Pancreas (tissue), 10 donors: ENCODE measurements at regions not wholly inside any gene's neighbourhood (a gene's known extent, or its start where the extent isn't known, plus 50 kb on each side); places are given as distances from the start of the nearest gene placed in this dataset.
"Not testable (repeated sequence)": the region's sequence is repeated elsewhere in the genome, so short reads cannot be mapped to it uniquely, and the experiment has no call there.

ENCODE experiments used
- ATAC-seq, 4 donors: fragments of 200-7000 bp; cut with Tn5 transposase; one replicate each; pipeline versions ENCODE4 v1.8.0 to v1.9.1; 2020; ENCODE audit warnings: mild to moderate bottlenecking in 4 of 4, moderate library complexity in 4 of 4
- DNase-seq, 6 donors: peaks; one replicate each; pipeline ENCODE4 v3.0.0-alpha.2; 2020
- FAIRE-seq: peaks from 2 replicates; lab custom pipeline; 2012; peaks lifted over from hg19 to GRCh38; lab: Jason Lieb, UNC
- H3K27ac ChIP-seq, 4 donors: fragments of 200-600 bp; sonication (generic); 1 replicate in 3 of 4; 2 replicates in 1 of 4; pipeline versions ENCODE4 v1.5.0 to v1.8.0; 2020
- H3K27me3 ChIP-seq, 4 donors: fragments of 200-600 bp; one replicate each; pipeline ENCODE4 v1.8.0; 2021
- H3K36me3 ChIP-seq, 3 donors: fragments of 200-600 bp; sonication (generic) in 1 of 3; one replicate each; pipeline versions ENCODE4 v1.5.0 to v1.8.0; 2020 to 2021
- H3K4me1 ChIP-seq, 3 donors: fragments of 200-600 bp; one replicate each; pipeline ENCODE4 v1.8.0; 2021
- H3K4me3 ChIP-seq, 4 donors: fragments of 200-600 bp; sonication (generic) in 2 of 4; one replicate each; pipeline versions ENCODE4 v1.5.0 to v1.8.0; 2020 to 2021
- H3K9me3 ChIP-seq, 4 donors: fragments of 200-600 bp; one replicate each; pipeline ENCODE4 v1.8.0; 2021
- CTCF ChIP-seq, 4 donors: fragments of 200-600 bp; sonication (generic) in 3 of 4; IDR thresholded peaks; one replicate each; pipeline versions ENCODE4 v1.5.0 to v1.8.0; 2021; ENCODE audit warnings: antibody characterized with exemption in 4 of 4
- WGBS, 2 donors: extraction: QIAGEN DNeasy Blood & Tissue Kit; methylation state at CpG; one replicate each; pipeline ENCODE4 v1.1.7; 2013; 5-methylcytosine and 5-hydroxymethylcytosine counted together
- intact Hi-C, 3 donors: fragments of 100-400 bp; cut with DNase I; formaldehyde crosslinking; loops; one replicate each; pipeline versions ENCODE4 v1.11.1 to v1.14.2; 2022
- donor health status: healthy with polysubstance abuse.
- donor health status: DM: no; HTN: no; CAD: no; lungs with moderate emphysema.
- donor health status: DM: no; HTN: no; CAD: no.
- donor health status: control.
- donor health status: control.
- donor health status: Bipolar disorder and iron deficiency.
- donor health status: DM: yes; HTN: yes; CAD: no.
- donor health status: DM: no; HTN: no; CAD: no.
- donor health status: DM: no; HTN: no; CAD: no.
- donor health status: DM: yes; HTN: yes; CAD: no.

- intact Hi-C loops, result no loop called here
- no peak for FAIRE-seq
- TF ChIP-seq CTCF (IDR thresholded peaks at IDR 0.05), result no peak
Measured at GRCh38 chr6:48512390-48512789, 401.4 kb upstream of the PTCHD4 start.

GRCh38 chr6:48511378-48511777 lies 400.4 kb upstream of the PTCHD4 start:
- no peak for TF ChIP-seq CTCF (IDR thresholded peaks at IDR 0.05)
- Histone ChIP-seq H3K27me3 (no peaks in the 10 kb centered on the region), H3K36me3 (no peaks in the 10 kb centered on the region), H3K27ac (no peak overlapping the region), H3K4me1 (no peaks in the 10 kb centered on the region), H3K4me3 (no peak overlapping the region), H3K9me3 (no peaks in the 10 kb centered on the region)
- ATAC-seq, result no peak
- FAIRE-seq, result no peak
- no peak for DNase-seq
- intact Hi-C loops, result no loop called here
- WGBS, 2 donors, result 31 to 42% methylated on average over 2 of the region's 2 CpGs

More at GRCh38 chr6:48512390-48512789, 401.4 kb upstream of the PTCHD4 start:
- no peaks in the 10 kb centered on the region for H3K9me3 ChIP-seq
- no peak for DNase-seq
- H3K4me1 ChIP-seq, result no peaks in the 10 kb centered on the region
- H3K4me3 ChIP-seq, result no peak overlapping the region
- H3K36me3 ChIP-seq, result no peaks in the 10 kb centered on the region
- no peaks in the 10 kb centered on the region for H3K27me3 ChIP-seq
- ATAC-seq, result no peak
- H3K27ac ChIP-seq, result no peak overlapping the region

- H3K36me3 ChIP-seq, result no peaks in the 10 kb centered on the region
- H3K27me3 ChIP-seq, result no peaks in the 10 kb centered on the region
- intact Hi-C loops, result no loop called here
- no peak for TF ChIP-seq CTCF (IDR thresholded peaks at IDR 0.05)
- no peak for ATAC-seq
- DNase-seq, result no peak
- H3K27ac ChIP-seq, result no peak overlapping the region
- no peak for FAIRE-seq
- H3K4me1 ChIP-seq, result no peaks in the 10 kb centered on the region
- no peaks in the 10 kb centered on the region for H3K9me3 ChIP-seq
- WGBS, 2 donors, result 25 to 27% methylated on average over 2 of the region's 2 CpGs
- no peak overlapping the region for H3K4me3 ChIP-seq
Measured at GRCh38 chr6:48505621-48506020, 394.6 kb upstream of the PTCHD4 start.

- H3K4me1 ChIP-seq, FAIRE-seq, DNase-seq, intact Hi-C loops, H3K4me3 ChIP-seq, H3K9me3 ChIP-seq, ATAC-seq, H3K27me3 ChIP-seq, H3K36me3 ChIP-seq, H3K27ac ChIP-seq: not testable (repeated sequence)
- WGBS, 2 donors, result 56 to 60% methylated on average over 2 of the region's 2 CpGs
Measured at GRCh38 chr6:48493432-48493831, 382.4 kb upstream of the PTCHD4 start.

- no peak overlapping the region for H3K4me3 ChIP-seq
- DNase-seq (no peak), ATAC-seq (no peak), FAIRE-seq (no peak)
- no peaks in the 10 kb centered on the region for H3K36me3 ChIP-seq
- no peak overlapping the region for H3K27ac ChIP-seq
- 58 to 74% methylated on average over 4 of the region's 4 CpGs for WGBS, 2 donors
- no peak for TF ChIP-seq CTCF (IDR thresholded peaks at IDR 0.05)
- intact Hi-C loops, result no loop called here
- no peaks in the 10 kb centered on the region for H3K4me1 ChIP-seq
- H3K27me3 ChIP-seq, result no peaks in the 10 kb centered on the region
- no peaks in the 10 kb centered on the region for H3K9me3 ChIP-seq
Measured at GRCh38 chr6:48490658-48491057, 379.7 kb upstream of the PTCHD4 start.

GRCh38 chr6:48486876-48487275 lies 375.9 kb upstream of the PTCHD4 start:
- no peak for TF ChIP-seq CTCF (IDR thresholded peaks at IDR 0.05)
- Histone ChIP-seq H3K27me3 (no peaks in the 10 kb centered on the region), H3K27ac (no peak overlapping the region), H3K4me3 (no peak overlapping the region), H3K9me3 (no peaks in the 10 kb centered on the region), H3K36me3 (no peaks in the 10 kb centered on the region), H3K4me1 (no peaks in the 10 kb centered on the region)
- ATAC-seq, result no peak
- WGBS, 2 donors, result 66% methylated on average over 3 of the region's 3 CpGs
- DNase-seq, result no peak
- no peak for FAIRE-seq
- intact Hi-C loops, result no loop called here
